ENCODE measurements at regions not wholly inside any gene's neighbourhood (a gene's known extent, or its start where the extent isn't known, plus 50 kb on each side); places are given as distances from the start of the nearest gene placed in this dataset.
"Not testable (repeated sequence)": the region's sequence is repeated elsewhere in the genome, so short reads cannot be mapped to it uniquely, and the experiment has no call there.

DNA sequence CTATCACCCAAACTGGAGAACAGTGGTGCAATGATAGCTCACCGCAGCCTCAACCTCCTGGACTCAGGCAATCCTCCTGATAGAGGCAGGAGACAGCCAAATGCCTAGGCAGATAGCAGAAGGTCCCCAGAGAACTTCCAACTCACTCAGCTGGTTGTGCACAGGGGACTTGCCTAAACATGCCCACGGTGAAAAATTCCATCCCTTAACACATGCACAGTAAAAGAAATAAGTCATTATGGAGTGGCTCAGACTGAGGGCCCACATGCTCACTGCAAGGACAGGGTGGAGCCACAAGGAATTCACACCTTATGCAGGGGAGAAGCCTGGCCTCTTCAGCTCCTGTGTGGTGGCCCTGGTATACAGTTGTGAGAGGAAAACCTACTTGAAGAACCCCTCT, 525.8 kb upstream of the ATP2B1 start:
- no peak for FAIRE-seq
- DNase-seq (ENCODE audit: low spot score), result no peak

DNA sequence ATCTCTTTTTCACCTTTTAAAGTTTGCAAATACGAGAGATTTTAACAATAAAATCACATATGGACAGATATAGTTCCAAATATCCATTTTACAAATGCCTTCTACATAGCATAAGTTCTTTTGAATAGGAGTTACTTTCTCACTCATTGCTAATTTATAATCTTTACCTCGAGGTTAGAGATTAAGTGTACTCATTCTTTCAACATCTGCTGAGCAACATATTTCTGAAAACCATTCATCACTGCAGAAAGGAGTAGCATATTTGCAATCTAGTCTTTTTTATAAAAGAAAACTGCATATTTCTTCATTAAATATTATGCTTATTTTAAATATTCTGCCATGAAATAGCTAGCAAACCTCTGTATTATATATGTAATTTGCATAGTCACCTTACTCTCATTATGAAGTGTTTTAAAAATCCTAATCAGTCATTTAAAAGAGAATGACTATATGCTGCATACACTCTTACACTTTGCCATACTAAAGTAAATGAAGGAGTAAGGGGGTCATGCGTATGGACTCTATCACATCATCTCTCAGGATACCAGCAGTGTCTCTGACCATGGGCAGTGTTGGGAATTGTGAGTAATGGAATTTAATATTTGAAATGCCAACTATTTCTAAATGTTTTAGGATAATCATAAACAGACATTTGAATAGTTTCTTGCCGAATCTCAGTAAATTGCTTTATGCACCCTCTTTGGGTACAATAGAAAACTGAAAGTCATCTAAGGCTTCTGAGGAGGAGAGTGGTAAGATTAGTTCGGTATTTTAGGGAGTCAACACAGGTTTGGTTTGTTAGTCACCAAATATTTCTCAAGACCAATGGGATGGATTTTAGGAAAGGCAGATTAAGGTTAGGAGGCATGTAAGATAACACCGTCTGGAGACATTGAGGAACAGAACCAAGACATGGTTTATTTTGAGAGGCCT, 524.8 kb upstream of the ATP2B1 start:
- FAIRE-seq, result no peak
- no peak for DNase-seq (ENCODE audit: low spot score)

DNA sequence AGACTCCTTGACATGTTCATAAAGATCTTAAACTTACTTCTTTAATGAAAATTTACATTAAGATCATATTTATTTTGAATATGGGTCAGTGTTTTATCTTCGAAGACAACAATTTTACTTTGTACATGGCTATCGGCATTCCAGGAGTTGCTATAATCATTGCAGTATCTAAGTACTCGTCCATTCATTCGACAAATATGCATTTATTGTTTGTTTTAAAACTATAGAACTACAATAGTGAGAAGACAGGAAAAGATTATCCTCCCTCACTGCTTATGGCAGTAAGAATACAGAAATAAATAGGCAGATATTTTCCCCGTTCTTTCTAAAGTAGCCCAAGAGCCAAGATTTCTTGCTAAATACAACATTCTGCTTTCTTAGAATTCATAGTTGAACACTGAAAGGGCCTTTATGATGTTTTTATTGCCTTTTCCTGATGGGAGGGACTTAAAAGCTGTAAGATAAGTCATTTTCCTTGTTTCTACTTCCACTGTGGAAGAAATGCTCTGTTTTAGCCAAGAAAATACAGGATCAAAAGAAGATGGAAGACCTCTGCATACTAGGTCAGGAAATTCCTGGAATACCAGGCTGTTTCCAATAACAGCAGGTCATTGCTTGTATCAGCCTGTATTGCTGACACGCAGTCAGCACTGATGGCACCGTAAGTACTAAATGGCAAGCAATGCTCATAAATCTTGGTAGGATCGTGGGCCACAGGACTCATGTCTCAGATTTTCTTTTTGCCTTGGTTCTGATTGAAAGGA, 521.0 kb upstream of the ATP2B1 start:
- DNase-seq (ENCODE audit: low spot score) (no peak), FAIRE-seq (no peak)

DNA sequence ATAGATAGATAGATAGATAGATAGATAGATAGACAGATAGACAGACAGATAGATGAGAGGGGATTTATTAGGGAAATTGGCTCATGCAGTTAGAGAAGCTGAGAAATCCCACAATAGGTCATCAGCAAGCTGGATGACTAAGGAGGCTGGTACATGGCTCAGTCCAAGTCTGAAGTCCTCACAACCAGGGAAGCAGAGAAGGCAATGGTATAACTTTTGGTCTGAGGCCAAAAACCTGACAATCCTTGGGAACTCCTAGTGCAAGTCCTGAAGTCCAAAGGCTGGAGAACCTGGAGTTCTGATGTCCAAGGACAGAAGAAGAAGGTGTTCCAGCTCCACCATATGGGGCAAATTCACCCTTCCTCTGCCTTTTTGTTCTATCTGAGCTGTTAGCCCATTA, 517.6 kb upstream of the ATP2B1 start:
- FAIRE-seq, result no peak
- DNase-seq (ENCODE audit: low spot score), result no peak

DNA sequence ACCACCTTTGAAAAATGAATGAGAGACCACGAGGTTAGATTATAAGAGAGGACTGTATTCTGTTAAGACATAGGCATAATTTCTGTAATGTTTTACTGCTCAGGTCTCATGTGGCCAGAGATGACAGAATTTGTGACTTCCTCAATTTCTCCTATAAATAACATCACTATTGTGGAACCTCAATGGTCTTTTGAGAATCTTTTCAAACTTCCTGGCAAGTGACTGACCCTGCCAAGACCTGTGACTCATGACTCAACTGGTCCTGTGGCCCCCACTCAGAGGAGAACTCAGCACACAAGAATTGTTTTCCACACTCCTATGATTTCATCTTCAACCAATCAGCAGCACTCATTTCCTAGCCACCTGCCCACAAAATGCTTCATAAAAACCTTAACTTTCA, 508.2 kb upstream of the ATP2B1 start:
- DNase-seq (ENCODE audit: low spot score), result peak; percentile 18
- no peak for FAIRE-seq

DNA sequence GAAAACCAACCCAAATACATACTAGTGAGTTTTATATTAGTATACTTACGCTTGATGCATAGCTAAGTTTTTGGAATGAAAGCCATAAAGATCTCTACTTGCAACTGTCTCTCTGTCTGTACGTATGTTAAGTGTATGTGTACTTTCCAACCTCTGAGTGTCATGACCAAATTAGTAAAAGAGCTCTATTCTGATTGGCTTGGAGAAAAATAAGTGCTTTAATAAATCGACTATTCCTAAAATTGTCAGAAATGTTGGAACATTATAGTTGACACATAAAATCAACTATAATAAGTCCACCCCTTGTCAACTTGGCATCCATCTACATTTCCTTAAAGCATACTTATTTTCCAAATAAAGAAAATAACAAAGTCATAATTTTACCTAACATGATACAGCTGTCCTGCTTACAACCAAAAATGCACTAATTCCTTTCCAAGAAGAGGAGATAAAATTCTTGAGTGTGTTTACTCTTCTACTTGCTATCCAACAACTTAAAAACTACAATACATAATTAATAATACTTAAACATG, 507.4 kb upstream of the ATP2B1 start:
- DNase-seq (ENCODE audit: low spot score) (no peak), FAIRE-seq (no peak)

DNA sequence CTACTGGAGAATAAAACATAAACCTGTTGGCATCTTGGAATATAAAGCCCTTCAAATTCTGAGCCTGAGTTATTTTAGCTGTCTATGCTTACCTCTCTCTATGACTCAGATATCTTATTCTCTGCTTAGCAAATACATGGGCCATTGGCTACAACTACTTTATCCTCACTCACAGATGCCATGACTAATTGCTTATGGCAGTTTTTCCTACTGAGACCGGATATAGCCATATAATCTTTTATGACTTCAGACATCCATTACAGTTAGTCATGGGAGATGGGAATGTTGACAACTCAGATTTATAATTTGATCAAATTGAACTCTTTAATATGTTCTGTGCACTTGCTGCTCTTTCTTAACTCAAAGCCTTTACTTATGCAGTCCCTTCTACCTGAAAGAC, 502.4 kb upstream of the ATP2B1 start:
- FAIRE-seq (no peak), DNase-seq (ENCODE audit: low spot score) (peak; percentile 26)

DNA sequence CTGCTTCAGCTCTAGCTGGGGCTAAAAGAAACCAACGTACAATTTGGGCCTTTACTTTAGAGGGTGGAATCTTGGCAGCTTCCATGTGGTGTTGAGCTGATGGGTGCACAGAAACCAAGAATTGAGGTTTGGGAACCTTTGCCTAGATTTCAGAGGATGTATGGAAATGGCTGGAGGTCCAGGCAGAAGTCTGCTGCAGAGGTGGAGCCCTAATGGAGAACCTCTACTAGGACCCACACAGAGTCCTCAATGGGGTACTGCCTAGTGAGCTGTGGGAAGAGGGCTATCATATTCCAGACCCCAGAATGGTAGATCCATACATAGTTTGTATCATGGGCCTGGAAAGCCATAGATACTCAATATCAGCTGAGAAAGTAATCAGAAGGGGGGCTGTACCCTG, 500.4 kb upstream of the ATP2B1 start:
- DNase-seq (ENCODE audit: low spot score) (no peak), FAIRE-seq (no peak)

DNA sequence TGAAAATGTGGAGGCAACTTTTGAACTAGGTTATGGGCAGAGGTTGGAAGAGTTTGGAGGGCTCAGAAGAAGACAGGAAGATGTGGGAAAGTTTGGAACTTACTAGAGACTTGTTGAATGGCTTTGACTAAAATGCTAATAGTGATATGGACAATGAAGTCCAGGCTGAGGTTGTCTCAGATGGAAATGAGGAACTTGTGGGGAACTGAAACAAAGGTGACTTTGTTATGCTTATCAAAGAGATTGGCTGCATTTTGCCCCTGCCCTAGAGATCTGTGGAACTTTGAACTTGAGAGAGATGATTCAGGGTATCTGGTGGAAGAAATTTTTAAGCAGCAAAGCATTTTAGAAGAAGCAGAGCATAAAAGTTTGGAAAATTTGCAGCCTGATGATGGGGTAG, 499.7 kb upstream of the ATP2B1 start:
- not testable (repeated sequence) for DNase-seq (ENCODE audit: low spot score); FAIRE-seq

DNA sequence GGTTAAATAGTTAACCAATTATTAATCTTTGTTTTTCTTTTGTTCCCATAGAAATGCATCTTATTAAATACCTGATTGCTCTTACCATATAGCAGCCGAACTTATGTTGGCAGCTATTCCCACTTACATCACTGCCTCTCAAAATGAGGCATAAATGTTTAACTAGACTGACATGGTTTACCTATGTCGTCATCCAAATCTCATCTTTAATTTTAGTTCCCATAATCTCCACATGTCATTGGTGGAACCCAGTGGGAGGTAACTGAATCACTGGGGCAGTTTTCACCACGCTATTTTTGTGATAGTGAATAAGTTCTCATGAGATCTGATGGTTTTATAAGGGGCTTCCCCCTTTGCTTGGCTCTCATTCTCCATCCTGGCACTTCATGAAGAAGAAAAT, 499.2 kb upstream of the ATP2B1 start:
- FAIRE-seq, result no peak
- no peak for DNase-seq (ENCODE audit: low spot score)

DNA sequence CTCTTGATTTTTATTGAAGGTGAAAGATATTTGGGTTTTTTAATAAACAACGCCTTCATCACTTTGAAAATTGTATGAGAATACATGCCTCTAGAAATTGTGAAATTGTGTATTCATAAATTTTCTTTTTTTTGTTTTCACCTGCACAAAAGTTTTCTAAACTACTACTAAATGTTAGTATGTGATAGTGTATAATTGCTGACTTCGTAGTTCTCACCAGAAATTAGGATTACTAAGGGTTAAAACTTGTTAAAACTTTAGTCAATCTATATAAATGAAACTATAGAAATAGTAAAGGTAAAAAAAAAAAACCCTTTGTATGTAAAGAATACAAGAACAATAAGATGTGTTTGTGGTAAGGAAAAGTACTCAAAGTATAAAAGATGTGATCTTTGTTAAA, 496.5 kb upstream of the ATP2B1 start:
- no peak for DNase-seq (ENCODE audit: low spot score)
- FAIRE-seq, result no peak

DNA sequence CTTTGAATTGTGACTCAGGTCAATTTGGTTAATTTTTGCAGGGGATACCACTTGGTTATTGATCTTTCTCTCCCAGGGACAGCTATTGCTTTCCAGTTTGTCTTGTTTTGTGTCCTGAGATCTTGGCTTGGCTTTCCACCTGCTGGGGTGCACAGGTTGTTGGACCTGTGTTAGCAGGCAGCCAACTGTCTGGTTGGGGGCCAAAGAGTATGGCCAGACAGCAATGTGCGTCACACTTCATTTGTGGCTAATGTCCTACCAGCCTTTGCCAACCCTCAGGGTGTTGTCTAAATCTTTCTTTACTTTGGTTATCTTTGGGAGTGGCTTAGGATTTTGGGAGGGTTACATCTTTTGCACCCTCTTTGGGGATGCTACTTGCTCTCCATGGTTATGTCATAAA, 494.9 kb upstream of the ATP2B1 start:
- DNase-seq (ENCODE audit: low spot score), result no peak
- FAIRE-seq, result no peak

DNA sequence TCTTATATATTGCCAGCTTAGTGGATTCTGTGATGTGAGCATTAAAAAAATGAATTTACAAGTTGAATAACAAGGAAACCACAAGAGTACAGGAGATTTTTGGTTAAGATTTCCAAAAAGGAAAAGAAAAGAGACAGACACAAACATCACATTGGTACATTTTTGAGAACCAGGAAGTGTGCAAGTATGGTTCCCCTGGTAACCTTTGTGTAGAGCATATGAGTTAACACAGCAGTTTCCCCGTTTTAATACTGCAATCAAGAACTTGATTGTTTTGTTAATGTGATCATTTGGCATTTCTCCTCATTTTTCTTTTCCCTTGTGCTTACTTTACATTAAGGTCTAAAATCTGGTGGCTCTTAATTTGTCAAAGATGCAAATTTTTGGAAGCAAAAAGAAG, 490.4 kb upstream of the ATP2B1 start:
- DNase-seq (ENCODE audit: low spot score) (no peak), FAIRE-seq (no peak)

DNA sequence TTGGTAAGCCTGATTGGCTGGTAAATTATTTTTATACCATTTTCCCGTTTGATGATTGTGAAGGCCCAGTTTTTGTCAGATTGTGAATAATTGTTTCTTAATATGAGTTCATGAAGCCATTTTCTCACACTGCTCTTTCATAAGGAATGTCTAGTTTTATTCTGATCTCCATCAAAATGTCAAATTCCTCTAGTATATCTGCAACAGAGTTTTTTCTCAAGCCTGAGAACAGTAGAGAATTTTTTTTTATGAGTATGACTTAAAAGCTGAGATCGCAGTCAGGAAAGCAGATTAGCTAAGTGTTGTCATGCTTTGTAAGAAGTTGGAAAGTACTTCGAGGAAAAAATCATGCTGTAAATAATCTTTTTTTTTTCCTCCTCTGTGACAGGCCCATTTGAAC, 484.9 kb upstream of the ATP2B1 start:
- DNase-seq (ENCODE audit: low spot score) (no peak), FAIRE-seq (no peak)

DNA sequence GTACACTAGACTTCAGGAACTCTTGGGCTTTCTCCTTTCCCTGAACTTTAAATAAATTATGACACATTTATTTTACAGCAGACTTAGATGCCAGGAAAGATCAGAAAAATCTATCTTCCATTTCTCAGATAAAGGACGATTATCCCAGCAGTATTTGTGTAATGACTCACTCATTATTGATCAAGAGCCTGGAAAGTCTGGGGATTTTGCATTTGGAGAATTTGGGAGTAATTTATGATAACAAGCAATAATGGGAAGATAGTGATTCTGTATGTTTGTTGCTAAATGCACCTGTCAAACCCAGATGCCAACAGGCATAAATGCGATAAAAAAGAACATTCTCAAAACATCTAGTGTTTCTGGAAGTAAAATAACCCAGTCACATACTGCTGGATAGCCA, 480.2 kb upstream of the ATP2B1 start:
- FAIRE-seq (no peak), DNase-seq (ENCODE audit: low spot score) (no peak)

DNA sequence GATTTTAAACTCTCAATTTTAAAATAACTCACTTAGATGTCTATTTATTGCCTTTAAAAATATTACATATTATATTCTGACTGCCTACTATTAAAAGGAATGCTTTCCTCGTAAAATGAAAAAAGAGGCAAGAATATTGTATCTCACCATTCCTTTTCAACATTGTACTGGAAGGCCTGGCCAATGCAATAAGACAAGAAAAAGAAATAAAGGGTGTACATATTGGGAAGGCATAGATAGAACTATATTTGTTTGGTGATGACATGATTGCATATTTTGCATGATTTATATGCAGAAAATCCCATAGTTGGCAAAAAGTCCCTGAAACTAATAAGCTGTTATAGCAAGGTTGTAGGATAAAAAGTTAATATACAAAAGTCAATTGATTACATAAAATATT, 474.6 kb upstream of the ATP2B1 start:
- no peak for DNase-seq (ENCODE audit: low spot score)

DNA sequence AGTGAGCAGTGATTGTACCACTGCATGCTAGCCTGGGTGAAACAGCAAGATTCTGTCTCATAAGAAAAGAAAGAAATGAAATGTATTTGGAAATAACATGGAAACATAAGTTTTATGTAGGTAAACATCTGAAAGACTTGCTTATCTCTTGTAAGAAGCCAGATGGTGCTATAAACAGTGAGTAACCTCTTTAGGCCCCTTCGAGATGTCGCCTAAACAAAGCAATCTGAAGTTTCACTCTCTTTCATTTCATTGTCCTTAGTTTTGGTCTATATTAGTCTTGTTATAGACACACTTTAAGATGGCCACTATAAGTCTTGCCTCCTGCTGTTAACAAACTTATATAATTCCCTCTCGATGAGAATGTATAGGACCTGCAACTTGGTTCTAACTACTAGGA, 472.6 kb upstream of the ATP2B1 start:
- no peak for DNase-seq (ENCODE audit: low spot score)
- FAIRE-seq, result no peak

More for the DNA sequence above, 474.6 kb upstream of the ATP2B1 start:
- no peak for FAIRE-seq

DNA sequence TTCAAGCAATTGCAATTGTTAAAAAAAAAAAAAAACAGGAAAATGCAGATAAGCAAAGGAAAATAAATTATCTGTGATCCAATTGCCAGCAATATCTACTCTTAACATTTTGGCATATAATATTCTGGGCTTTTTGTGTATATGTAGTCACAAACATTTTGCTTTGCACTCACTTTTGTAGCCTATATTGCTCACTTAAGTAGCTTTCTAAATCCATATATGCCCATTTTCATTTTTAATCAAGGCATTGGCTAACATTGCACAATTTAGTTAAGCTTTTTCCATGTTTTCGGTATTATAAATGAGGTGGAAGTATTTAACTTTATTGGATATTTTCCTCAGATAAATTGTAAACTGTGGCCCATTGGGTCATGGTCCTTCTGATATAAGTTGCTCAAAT, 466.3 kb upstream of the ATP2B1 start:
- FAIRE-seq, result no peak
- DNase-seq (ENCODE audit: low spot score), result no peak

DNA sequence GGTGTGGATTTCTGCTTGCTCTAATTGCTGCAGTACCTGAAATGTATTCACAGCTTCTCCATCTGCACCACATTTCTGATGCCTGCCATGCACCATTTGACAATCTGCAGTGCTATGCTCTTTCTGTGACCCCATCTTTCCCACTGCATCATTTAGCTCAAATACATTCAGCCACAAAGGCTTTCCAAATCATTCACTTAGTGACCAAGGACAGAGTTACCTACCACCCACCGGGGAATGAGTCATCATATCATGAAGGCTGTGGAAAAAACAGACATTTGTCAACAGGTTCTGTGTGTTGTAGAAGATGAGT, 465.5 kb upstream of the ATP2B1 start:
- DNase-seq (ENCODE audit: low spot score) (no peak), FAIRE-seq (no peak)

DNA sequence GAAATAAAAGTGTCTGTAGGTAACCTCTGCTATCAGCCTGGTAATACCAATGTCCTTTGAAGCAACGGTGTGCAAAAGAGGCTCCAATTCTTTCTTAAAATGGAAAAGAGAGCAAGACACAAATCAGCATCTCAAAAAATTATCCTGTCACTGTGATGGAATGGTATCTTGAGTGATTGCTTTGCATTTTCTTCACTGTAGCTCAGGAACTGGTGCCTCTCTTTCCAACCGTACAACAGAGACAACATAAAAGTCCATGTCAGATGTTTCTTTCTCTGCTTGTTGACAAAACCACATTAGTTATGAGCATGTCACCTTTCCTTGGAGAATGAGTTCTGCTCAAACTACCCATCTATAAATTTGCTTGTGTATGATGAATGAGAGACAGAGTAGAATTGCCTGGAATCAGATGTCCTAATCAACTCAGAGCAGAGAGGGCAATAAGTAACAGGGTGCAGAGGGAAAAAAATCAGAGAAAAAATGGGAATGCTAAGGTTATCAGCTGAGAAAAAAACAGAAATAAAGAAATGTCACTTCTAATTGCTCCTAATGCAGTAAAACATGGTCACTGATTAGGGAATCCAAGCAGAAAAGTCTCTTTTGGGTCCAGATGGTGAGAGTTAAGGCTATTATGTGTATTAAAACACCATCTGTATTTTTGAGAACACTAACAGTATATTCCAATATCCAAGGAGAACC, 465.0 kb upstream of the ATP2B1 start:
- no peak for DNase-seq (ENCODE audit: low spot score)

DNA sequence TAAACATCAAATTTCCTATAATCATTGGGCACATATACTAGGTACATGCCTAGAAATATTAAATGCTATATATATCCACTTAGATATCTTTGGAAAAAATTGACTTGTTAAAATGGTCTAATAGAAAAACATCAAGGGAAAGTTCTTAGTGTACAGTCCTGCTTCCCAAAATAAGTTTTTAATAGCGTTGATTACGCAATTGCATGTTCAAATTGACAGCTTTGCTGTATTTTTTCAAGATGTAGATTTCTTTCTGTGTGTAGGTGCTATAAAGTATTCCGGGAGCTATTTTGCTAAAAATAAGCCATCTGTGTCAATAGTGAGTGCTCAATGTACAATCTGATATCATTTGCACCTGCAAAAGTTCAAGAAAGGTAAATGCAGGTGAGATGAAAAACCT, 463.9 kb upstream of the ATP2B1 start:
- no peak for FAIRE-seq
- no peak for DNase-seq (ENCODE audit: low spot score)

More for the DNA sequence above, 465.0 kb upstream of the ATP2B1 start:
- no peak for FAIRE-seq

DNA sequence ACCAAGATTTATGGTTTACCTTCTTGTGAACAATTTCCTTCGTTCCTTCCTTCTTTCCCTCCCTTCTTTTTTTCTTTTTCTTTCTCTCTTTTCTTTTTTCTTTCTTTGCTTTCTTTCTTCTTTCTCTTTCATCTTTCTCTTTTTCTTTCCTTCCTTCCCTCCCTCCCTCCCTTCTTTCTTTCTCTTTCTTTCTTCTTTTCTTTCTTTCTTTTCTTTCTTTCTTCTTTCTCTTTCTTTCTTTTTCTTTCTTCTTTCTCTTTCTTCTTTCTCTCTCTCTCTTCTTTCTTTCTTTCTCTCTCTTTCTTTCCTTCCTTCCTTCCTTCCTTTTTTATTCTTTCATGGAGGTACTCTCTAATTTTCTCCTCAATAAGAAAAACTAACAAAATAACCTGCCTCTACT, 462.1 kb upstream of the ATP2B1 start:
- FAIRE-seq (no peak), DNase-seq (ENCODE audit: low spot score) (no peak)

Measured in urothelium cell line (cell line).